Vagina (tissue), 2 donors: ENCODE measurements at regions not wholly inside any gene's neighbourhood (a gene's known extent, or its start where the extent isn't known, plus 50 kb on each side); places are given as distances from the start of the nearest gene placed in this dataset.

Experiments used
- DNase-seq, 2 donors: peaks; one replicate each; pipeline ENCODE4 v3.0.0-alpha.2; 2017; ENCODE audit errors: extremely low spot score in 2 of 2
- H3K27ac ChIP-seq: fragments of 200-600 bp; sonication (generic); one replicate; pipeline ENCODE4 v1.5.1; 2019
- H3K27me3 ChIP-seq: fragments of 200-600 bp; sonication (generic); one replicate; pipeline ENCODE4 v1.5.1; 2019
- H3K36me3 ChIP-seq, 2 donors: fragments of 200-600 bp; sonication (generic); one replicate each; pipeline ENCODE4 v1.5.1; 2017 to 2019
- H3K4me1 ChIP-seq: fragments of 200-600 bp; sonication (generic); one replicate; pipeline ENCODE4 v1.5.1; 2019
- H3K4me3 ChIP-seq, 2 donors: fragments of 200-600 bp; sonication (generic); 1 replicate in 1 of 2; 2 replicates in 1 of 2; pipeline ENCODE4 v1.5.1; 2016 to 2019
- H3K9me3 ChIP-seq: fragments of 200-600 bp; sonication (generic); one replicate; pipeline ENCODE4 v1.5.1; 2019
- POLR2A ChIP-seq, 2 donors: fragments of 450-650 bp; IDR thresholded peaks; one replicate each; pipeline ENCODE4 v1.6.1; 2017; ENCODE audit warnings: antibody characterized with exemption in 2 of 2, mild to moderate bottlenecking in 2 of 2, moderate library complexity in 2 of 2
- POLR2AphosphoS5 ChIP-seq, 2 donors: sonication (generic); formaldehyde crosslinking; IDR thresholded peaks; one replicate each; pipeline ENCODE4 v1.9.0; 2017; ENCODE audit warnings: antibody characterized with exemption in 2 of 2, mild to moderate bottlenecking in 2 of 2, low read depth in 1 of 2; ENCODE audit not compliant: insufficient read depth in 1 of 2
- intact Hi-C: fragments of 100-400 bp; cut with DNase I; formaldehyde crosslinking; loops from one replicate; pipeline ENCODE4 v1.15.1; 2023
- TF ChIP-seq, protein P1 (sequence below), 3 experiments: fragments of 450-650 bp in 2 of 3; fragments of 200-600 bp in 1 of 3; sonication (generic) in 1 of 3; IDR thresholded peaks; one replicate each; pipeline ENCODE4 v1.5.1; 2017 to 2019; ENCODE audit warnings: antibody characterized with exemption in 3 of 3, mild to moderate bottlenecking in 2 of 3, moderate library complexity in 2 of 3

DNA sequence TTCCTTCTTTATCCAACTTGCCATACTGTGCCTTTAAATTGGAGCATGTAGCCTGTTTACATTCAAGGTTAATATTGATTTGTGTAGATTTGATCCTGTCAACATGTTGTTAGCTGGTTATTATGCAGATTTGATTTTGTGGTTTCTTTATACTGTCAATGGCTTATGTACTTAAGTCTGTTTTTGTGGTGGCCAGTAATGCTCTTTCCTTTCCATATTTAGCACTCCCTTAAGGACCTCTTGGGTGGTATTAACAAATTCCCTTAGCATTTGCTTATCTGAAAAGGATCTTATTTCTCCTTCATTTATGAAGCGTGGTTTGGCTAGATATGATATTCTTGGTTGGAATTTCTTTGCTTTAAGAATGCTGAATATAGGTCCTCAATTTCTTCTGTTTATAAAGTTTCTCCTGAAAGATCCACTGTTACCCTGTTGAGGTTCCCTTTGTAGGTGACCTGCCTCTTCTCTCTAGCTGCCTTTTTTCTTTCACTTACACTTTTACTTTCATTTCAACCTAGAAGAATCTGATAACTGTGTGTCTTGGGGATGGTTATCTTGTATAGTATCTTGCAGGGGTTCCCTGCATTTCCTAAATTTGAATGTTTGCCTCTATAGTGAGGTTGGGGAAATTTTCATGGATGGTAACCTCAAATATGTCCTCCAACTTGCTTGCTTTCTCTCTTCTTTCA, 86.9 kb upstream of the NEGR1 start:
- H3K4me3 ChIP-seq = no peak overlapping the region
- H3K36me3 ChIP-seq = no peaks in the 10 kb centered on the region
- DNase-seq = no peak
- no peaks in the 10 kb centered on the region for H3K4me1 ChIP-seq
- intact Hi-C loops = no loop called here
- H3K27me3 ChIP-seq = no peaks in the 10 kb centered on the region
- H3K9me3 ChIP-seq = no peaks in the 10 kb centered on the region
- no peak for TF ChIP-seq POLR2A (IDR thresholded peaks at IDR 0.05)
- TF ChIP-seq, protein P1, sequence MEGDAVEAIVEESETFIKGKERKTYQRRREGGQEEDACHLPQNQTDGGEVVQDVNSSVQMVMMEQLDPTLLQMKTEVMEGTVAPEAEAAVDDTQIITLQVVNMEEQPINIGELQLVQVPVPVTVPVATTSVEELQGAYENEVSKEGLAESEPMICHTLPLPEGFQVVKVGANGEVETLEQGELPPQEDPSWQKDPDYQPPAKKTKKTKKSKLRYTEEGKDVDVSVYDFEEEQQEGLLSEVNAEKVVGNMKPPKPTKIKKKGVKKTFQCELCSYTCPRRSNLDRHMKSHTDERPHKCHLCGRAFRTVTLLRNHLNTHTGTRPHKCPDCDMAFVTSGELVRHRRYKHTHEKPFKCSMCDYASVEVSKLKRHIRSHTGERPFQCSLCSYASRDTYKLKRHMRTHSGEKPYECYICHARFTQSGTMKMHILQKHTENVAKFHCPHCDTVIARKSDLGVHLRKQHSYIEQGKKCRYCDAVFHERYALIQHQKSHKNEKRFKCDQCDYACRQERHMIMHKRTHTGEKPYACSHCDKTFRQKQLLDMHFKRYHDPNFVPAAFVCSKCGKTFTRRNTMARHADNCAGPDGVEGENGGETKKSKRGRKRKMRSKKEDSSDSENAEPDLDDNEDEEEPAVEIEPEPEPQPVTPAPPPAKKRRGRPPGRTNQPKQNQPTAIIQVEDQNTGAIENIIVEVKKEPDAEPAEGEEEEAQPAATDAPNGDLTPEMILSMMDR (IDR thresholded peaks at IDR 0.05) = no peak
- no peak for TF ChIP-seq POLR2AphosphoS5 (IDR thresholded peaks at IDR 0.05; ENCODE audit: insufficient read depth in 1 of 2, low read depth in 1 of 2)
- H3K27ac ChIP-seq = no peak overlapping the region

DNA sequence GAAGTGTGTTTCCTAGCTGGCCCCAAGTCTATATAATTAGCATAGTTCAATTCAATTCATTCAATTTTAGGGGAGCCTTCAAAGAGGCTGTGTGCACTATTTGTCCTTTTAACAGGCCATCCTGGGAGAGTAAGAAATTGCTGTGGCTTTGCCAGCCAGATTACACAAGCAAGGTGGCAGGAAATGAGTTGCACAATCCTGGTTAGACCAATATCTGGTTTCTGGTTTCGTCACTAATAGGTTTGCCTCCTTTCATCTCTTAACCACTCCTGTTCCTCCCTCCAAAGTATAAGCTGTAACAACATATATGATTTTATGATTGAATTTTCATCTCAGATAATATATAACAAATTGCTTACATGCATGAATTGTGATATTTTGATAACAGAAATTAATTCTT, 84.1 kb upstream of the NEGR1 start:
- H3K4me3 ChIP-seq = no peak overlapping the region
- H3K27me3 ChIP-seq = no peaks in the 10 kb centered on the region

DNA sequence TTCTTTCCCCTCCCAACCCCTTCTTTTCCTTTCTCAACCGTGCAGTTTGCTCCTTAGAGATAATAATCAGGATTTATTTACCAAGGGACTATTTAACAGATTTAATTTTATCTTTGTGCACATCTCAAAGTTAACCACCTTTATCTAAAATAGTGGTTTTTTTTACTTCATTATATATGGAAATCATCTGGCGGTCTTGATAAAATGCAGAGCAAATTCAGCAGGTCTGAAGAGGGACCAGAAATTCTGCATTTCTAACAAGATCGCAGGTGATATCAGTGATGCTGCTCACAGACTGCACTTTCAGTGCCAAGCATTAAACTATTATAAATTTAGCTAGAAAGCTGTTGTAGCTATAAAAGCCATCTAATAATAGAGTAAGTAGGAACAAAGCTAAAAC, 83.4 kb upstream of the NEGR1 start:
- no peak overlapping the region for H3K4me3 ChIP-seq
- intact Hi-C loops = no loop called here
- H3K4me1 ChIP-seq = no peaks in the 10 kb centered on the region
- no peak for DNase-seq
- no peak overlapping the region for H3K27ac ChIP-seq
- H3K36me3 ChIP-seq = no peaks in the 10 kb centered on the region
- H3K9me3 ChIP-seq = no peaks in the 10 kb centered on the region
- TF ChIP-seq, protein P1 (IDR thresholded peaks at IDR 0.05) = no peak
- no peak for TF ChIP-seq POLR2AphosphoS5 (IDR thresholded peaks at IDR 0.05; ENCODE audit: insufficient read depth in 1 of 2, low read depth in 1 of 2)
- no peak for TF ChIP-seq POLR2A (IDR thresholded peaks at IDR 0.05)
- H3K27me3 ChIP-seq = no peaks in the 10 kb centered on the region

More for the DNA sequence above, 84.1 kb upstream of the NEGR1 start:
- TF ChIP-seq POLR2A (IDR thresholded peaks at IDR 0.05) = no peak
- TF ChIP-seq, protein P1 (IDR thresholded peaks at IDR 0.05) = no peak
- no peak for TF ChIP-seq POLR2AphosphoS5 (IDR thresholded peaks at IDR 0.05; ENCODE audit: insufficient read depth in 1 of 2, low read depth in 1 of 2)
- Histone ChIP-seq H3K36me3 (no peaks in the 10 kb centered on the region), H3K4me1 (no peaks in the 10 kb centered on the region), H3K27ac (no peak overlapping the region), H3K9me3 (no peaks in the 10 kb centered on the region)
- intact Hi-C loops = no loop called here
- no peak for DNase-seq

DNA sequence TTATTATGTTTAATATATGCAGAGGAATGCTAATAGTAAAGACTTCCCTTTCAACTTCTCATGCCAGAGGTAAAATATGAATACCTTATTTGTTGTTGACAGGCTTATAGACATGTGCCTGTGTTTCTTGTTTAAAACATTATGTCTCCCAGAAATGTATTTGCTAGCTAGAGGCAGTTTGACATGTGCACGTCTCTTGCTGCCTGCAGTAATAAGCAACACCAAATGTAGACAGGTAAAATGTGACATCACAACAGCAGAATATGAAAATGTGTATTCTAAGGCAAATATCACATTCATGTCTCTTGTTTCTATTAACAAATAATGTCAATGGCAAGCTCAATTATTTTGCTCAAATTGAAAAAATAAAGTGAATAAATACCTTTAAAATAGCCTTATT, 80.2 kb upstream of the NEGR1 start:
- H3K27ac ChIP-seq = no peak overlapping the region
- no peak for DNase-seq
- intact Hi-C loops = no loop called here

DNA sequence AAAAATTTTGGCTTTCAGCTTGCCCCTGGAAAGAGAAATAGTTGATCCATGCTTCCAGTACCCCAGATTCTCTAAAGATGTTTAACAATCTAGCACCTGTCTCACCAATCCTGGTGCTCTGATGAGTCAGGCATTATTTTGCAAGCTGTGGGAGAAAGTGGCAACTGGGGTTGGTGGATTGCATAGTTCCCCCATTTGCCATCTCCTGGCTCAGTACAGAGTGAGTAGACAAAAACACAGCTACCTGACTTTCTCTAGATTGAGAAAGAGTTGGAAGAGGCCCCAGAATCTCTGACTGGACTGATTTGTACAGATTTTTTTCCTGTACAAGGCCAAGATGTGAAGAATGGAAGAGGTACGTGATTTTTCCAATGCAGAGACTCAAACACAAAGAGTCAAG, 75.1 kb upstream of the NEGR1 start:
- H3K9me3 ChIP-seq = no peaks in the 10 kb centered on the region
- no peak overlapping the region for H3K27ac ChIP-seq
- no peaks in the 10 kb centered on the region for H3K4me1 ChIP-seq
- TF ChIP-seq POLR2A (IDR thresholded peaks at IDR 0.05) (no peak), POLR2AphosphoS5 (IDR thresholded peaks at IDR 0.05; ENCODE audit: insufficient read depth in 1 of 2, low read depth in 1 of 2) (no peak)
- TF ChIP-seq, protein P1 (IDR thresholded peaks at IDR 0.05) = no peak
- no peak for DNase-seq
- no peaks in the 10 kb centered on the region for H3K36me3 ChIP-seq
- H3K27me3 ChIP-seq = no peaks in the 10 kb centered on the region
- H3K4me3 ChIP-seq = no peak overlapping the region
- intact Hi-C loops = no loop called here

More for the DNA sequence above, 80.2 kb upstream of the NEGR1 start:
- Histone ChIP-seq H3K4me3 (no peak overlapping the region), H3K4me1 (no peaks in the 10 kb centered on the region), H3K27me3 (no peaks in the 10 kb centered on the region), H3K36me3 (no peaks in the 10 kb centered on the region), H3K9me3 (no peaks in the 10 kb centered on the region)
- TF ChIP-seq POLR2AphosphoS5 (IDR thresholded peaks at IDR 0.05; ENCODE audit: insufficient read depth in 1 of 2, low read depth in 1 of 2) (no peak), POLR2A (IDR thresholded peaks at IDR 0.05) (no peak)
- TF ChIP-seq, protein P1 (IDR thresholded peaks at IDR 0.05) = no peak
